PFSK-1 (cell line): ENCODE measurements at regions not wholly inside any gene's neighbourhood (a gene's known extent, or its start where the extent isn't known, plus 50 kb on each side); places are given as distances from the start of the nearest gene placed in this dataset.

Source experiments
- POLR2AphosphoS5 ChIP-seq: IDR thresholded peaks from 2 replicates; pipeline ENCODE4 v1.6.1; 2012; ENCODE audit warnings: low read depth, mild to moderate bottlenecking, control low read depth, low read length, moderate library complexity
- REST ChIP-seq, 2 experiments: IDR thresholded peaks; 2 replicates each; pipeline versions ENCODE4 v1.6.1 to v1.8.0; 2011 to 2012; ENCODE audit warnings: low read depth in 2 of 2, low read length in 2 of 2, control low read depth in 1 of 2, inconsistent platforms in 1 of 2, mild to moderate bottlenecking in 1 of 2, moderate library complexity in 1 of 2; ENCODE audit not compliant: insufficient read depth in 1 of 2
- SIN3A ChIP-seq: IDR thresholded peaks from 2 replicates; pipeline ENCODE4 v1.6.1; 2012; ENCODE audit warnings: mild to moderate bottlenecking, low read length, moderate library complexity, borderline replicate concordance; ENCODE audit not compliant: insufficient read depth
- TAF1 ChIP-seq: IDR thresholded peaks from 2 replicates; pipeline ENCODE4 v1.6.1; 2012; ENCODE audit warnings: low read length, control low read depth, borderline replicate concordance; ENCODE audit not compliant: insufficient read depth

GRCh38 chr2:67337903-67338302, 59.2 kb upstream of the ETAA1 start:
- no peak for TF ChIP-seq REST (IDR thresholded peaks at IDR 0.05; ENCODE audit: insufficient read depth in 1 of 2, low read depth in 2 of 2, low read length in 2 of 2)
- no peak for TF ChIP-seq SIN3A
- no peak for TF ChIP-seq TAF1
- TF ChIP-seq POLR2AphosphoS5: no peak
